H9 (cell line): ENCODE measurements at regions not wholly inside any gene's neighbourhood (a gene's known extent, or its start where the extent isn't known, plus 50 kb on each side); places are given as distances from the start of the nearest gene placed in this dataset.

Experiments
- DNase-seq: peaks from one replicate; pipeline ENCODE4 v3.0.0-alpha.2; 2017
- H2AFZ ChIP-seq: one replicate; pipeline ENCODE4 v1.6.1; 2013; ENCODE audit warnings: mild to moderate bottlenecking, low read length, control low read depth, moderate library complexity
- H2AK5ac ChIP-seq: 2 replicates; pipeline ENCODE4 v1.6.1; 2013; ENCODE audit warnings: low read length, control low read depth, mixed read lengths; ENCODE audit not compliant: insufficient read length
- H2BK120ac ChIP-seq: one replicate; pipeline ENCODE4 v1.6.1; 2013; ENCODE audit warnings: low read depth, mild to moderate bottlenecking, low read length, control low read depth, inconsistent platforms; ENCODE audit not compliant: poor library complexity, severe bottlenecking
- H2BK12ac ChIP-seq: 2 replicates; pipeline ENCODE4 v1.6.1; 2013; ENCODE audit warnings: low read length, control low read depth, mixed read lengths, low read depth; ENCODE audit not compliant: insufficient read length
- H2BK15ac ChIP-seq: 2 replicates; pipeline ENCODE4 v1.6.1; 2013; ENCODE audit warnings: low read depth, low read length, control low read depth
- H2BK20ac ChIP-seq: one replicate; pipeline ENCODE4 v1.6.1; 2013; ENCODE audit warnings: low read depth, mild to moderate bottlenecking, low read length, control low read depth, inconsistent platforms; ENCODE audit not compliant: poor library complexity, severe bottlenecking
- H2BK5ac ChIP-seq: 2 replicates; pipeline ENCODE4 v1.6.1; 2013; ENCODE audit warnings: low read length, control low read depth, mixed read lengths; ENCODE audit not compliant: insufficient read length
- H3K14ac ChIP-seq: 2 replicates; pipeline ENCODE4 v1.6.1; 2013; ENCODE audit warnings: low read length, control low read depth; ENCODE audit not compliant: insufficient read depth
- H3K18ac ChIP-seq: 2 replicates; pipeline ENCODE4 v1.6.1; 2013; ENCODE audit warnings: low read depth, mild to moderate bottlenecking, mixed read lengths, low read length, control low read depth; ENCODE audit not compliant: insufficient read length
- H3K23ac ChIP-seq: 2 replicates; pipeline ENCODE4 v1.6.1; 2013; ENCODE audit warnings: low read length, control low read depth, mixed read lengths, low read depth; ENCODE audit not compliant: insufficient read length
- H3K23me2 ChIP-seq: 2 replicates; pipeline ENCODE4 v1.6.1; 2013; ENCODE audit warnings: low read depth, mild to moderate bottlenecking, mixed read lengths, low read length, control low read depth; ENCODE audit not compliant: insufficient read length, poor library complexity, severe bottlenecking
- H3K27ac ChIP-seq: 2 replicates; pipeline ENCODE4 v1.5.1; 2013; ENCODE audit warnings: low read length, control low read depth, mixed read lengths, low read depth; ENCODE audit not compliant: insufficient read length
- H3K27me3 ChIP-seq: 2 replicates; pipeline ENCODE4 v1.6.1; 2013; ENCODE audit warnings: low read length, control low read depth, inconsistent platforms; ENCODE audit not compliant: insufficient read depth
- H3K4ac ChIP-seq: 2 replicates; pipeline ENCODE4 v1.6.1; 2013; ENCODE audit warnings: low read depth, mild to moderate bottlenecking, control low read depth, inconsistent platforms, low read length, moderate library complexity
- H3K4me1 ChIP-seq: 2 replicates; pipeline ENCODE4 v1.6.1; 2013; ENCODE audit warnings: low read length, control low read depth, inconsistent platforms; ENCODE audit not compliant: insufficient read depth
- H3K4me2 ChIP-seq: 2 replicates; pipeline ENCODE4 v1.6.1; 2013; ENCODE audit warnings: low read length, control low read depth, mixed read lengths; ENCODE audit not compliant: insufficient read length, insufficient read depth
- H3K56ac ChIP-seq: 2 replicates; pipeline ENCODE4 v1.6.1; 2013; ENCODE audit warnings: low read depth, mild to moderate bottlenecking, mixed read lengths, low read length, control low read depth; ENCODE audit not compliant: insufficient read length
- H3K79me1 ChIP-seq: 2 replicates; pipeline ENCODE4 v1.6.1; 2013; ENCODE audit warnings: low read depth, mild to moderate bottlenecking, moderate library complexity, low read length, control low read depth, inconsistent platforms; ENCODE audit not compliant: insufficient read depth, poor library complexity, severe bottlenecking
- H3K79me2 ChIP-seq: 2 replicates; pipeline ENCODE4 v1.6.1; 2013; ENCODE audit warnings: low read length, control low read depth, inconsistent platforms; ENCODE audit not compliant: insufficient read depth
- H3K9ac ChIP-seq: 2 replicates; pipeline ENCODE4 v1.6.1; 2013; ENCODE audit warnings: low read length, control low read depth, mixed read lengths; ENCODE audit not compliant: insufficient read length; ENCODE audit errors: extremely low read depth
- H3K9me3 ChIP-seq: one replicate; pipeline ENCODE4 v1.6.1; 2013; ENCODE audit warnings: low read depth, low read length, inconsistent platforms; ENCODE audit not compliant: control insufficient read depth
- H3T11ph ChIP-seq: one replicate; pipeline ENCODE4 v1.6.1; 2013; ENCODE audit warnings: mild to moderate bottlenecking, low read length, control low read depth, inconsistent platforms
- H4K20me1 ChIP-seq: one replicate; pipeline ENCODE4 v1.6.1; 2013; ENCODE audit not compliant: control insufficient read depth, insufficient read length, insufficient read depth
- H4K5ac ChIP-seq: 2 replicates; pipeline ENCODE4 v1.6.1; 2013; ENCODE audit warnings: low read depth, mild to moderate bottlenecking, mixed read lengths, low read length, control low read depth; ENCODE audit not compliant: insufficient read length
- H4K8ac ChIP-seq: replicated peaks from 2 replicates; pipeline ENCODE4 v1.6.1; 2013; ENCODE audit warnings: low read length, control low read depth, mixed read lengths, low read depth; ENCODE audit not compliant: insufficient read length
- H4K91ac ChIP-seq: 2 replicates; pipeline ENCODE4 v1.6.1; 2013; ENCODE audit warnings: low read depth, mild to moderate bottlenecking, moderate library complexity, mixed read lengths, low read length, control low read depth; ENCODE audit not compliant: insufficient read length
- H3K27ac Mint-ChIP-seq, 3 experiments: 2 replicates in 2 of 3; 3 replicates in 1 of 3; pipeline ENCODE4 v1.8.0; 2020 to 2021; ENCODE audit warnings: mixed read lengths in 3 of 3, mild to moderate bottlenecking in 1 of 3, moderate library complexity in 1 of 3
- H3K27me3 Mint-ChIP-seq: 2 replicates; pipeline ENCODE4 v1.8.0; 2021; ENCODE audit warnings: low read depth, mild to moderate bottlenecking, moderate library complexity, mixed read lengths
- H3K36me3 Mint-ChIP-seq, 3 experiments: 2 replicates in 2 of 3; 3 replicates in 1 of 3; pipeline ENCODE4 v1.8.0; 2020 to 2021; ENCODE audit warnings: low read depth in 3 of 3, mixed read lengths in 3 of 3; ENCODE audit not compliant: insufficient read depth in 1 of 3
- H3K4me1 Mint-ChIP-seq, 2 experiments: 2 replicates each; pipeline ENCODE4 v1.8.0; 2020; ENCODE audit warnings: mixed read lengths in 2 of 2
- H3K4me3 Mint-ChIP-seq, 2 experiments: 2 replicates in 1 of 2; 3 replicates in 1 of 2; pipeline ENCODE4 v1.8.0; 2020 to 2021; ENCODE audit warnings: mild to moderate bottlenecking in 2 of 2, mixed read lengths in 2 of 2, moderate library complexity in 1 of 2
- H3K9me3 Mint-ChIP-seq, 2 experiments: 2 replicates in 1 of 2; 3 replicates in 1 of 2; pipeline ENCODE4 v1.8.0; 2020; ENCODE audit warnings: mild to moderate bottlenecking in 2 of 2, mixed read lengths in 2 of 2, moderate library complexity in 1 of 2
- WGBS: extraction: QIAGEN DNeasy Blood & Tissue Kit; methylation state at CpG from one replicate; pipeline ENCODE4 v1.1.7; 2013; ENCODE audit warnings: missing lambda C conversion rate, low lambda C conversion rate, mixed read lengths; ENCODE audit not compliant: insufficient read length; ENCODE audit errors: extremely low coverage; 5-methylcytosine and 5-hydroxymethylcytosine counted together
- TF ChIP-seq, protein P1 (sequence below): fragments of 200-600 bp; sonication (generic); conservative IDR thresholded peaks from 3 replicates; pipeline ENCODE4 v1.8.0; 2021; ENCODE audit warnings: antibody characterized with exemption, mild to moderate bottlenecking

- Histone ChIP-seq H3K79me1 (no peaks in the 10 kb centered on the region), H3K79me2 (no peaks in the 10 kb centered on the region), H2AK5ac (no peak overlapping the region), H3K23ac (no peak overlapping the region), H3K9ac (no peak overlapping the region), H3K18ac (no peak overlapping the region), H2BK120ac (no peak overlapping the region), H3K4me1 (no peaks in the 10 kb centered on the region; the same call in 1 of the 2 replicates), H2BK12ac (no peak overlapping the region), H3T11ph (no peak overlapping the region), H3K14ac (no peak overlapping the region), H2BK20ac (no peak overlapping the region), H4K8ac (no peak overlapping the region), H3K4ac (no peak overlapping the region), H3K27ac (no peak overlapping the region), H3K27me3 (no peaks in the 10 kb centered on the region), H2BK15ac (no peak overlapping the region), H2AFZ (no peak overlapping the region), H4K91ac (no peak overlapping the region), H4K20me1 (no peaks in the 10 kb centered on the region), H3K23me2 (no peaks in the 10 kb centered on the region), H3K9me3 (no peaks in the 10 kb centered on the region), H4K5ac (no peak overlapping the region), H2BK5ac (no peak overlapping the region), H3K56ac (no peak overlapping the region), H3K4me2 (no peak overlapping the region)
- H3K4me1 Mint-ChIP-seq, result peaks cover 2 to 3% of the 10 kb centered on the region in 2 experiments
- WGBS, result no CpG with 5 or more reads among the region's 4 CpGs
- H3K36me3 Mint-ChIP-seq, result no peaks in the 10 kb centered on the region
- no peaks in the 10 kb centered on the region; the same call in none of the 2 replicates for H3K27me3 Mint-ChIP-seq
- TF ChIP-seq, protein P1, sequence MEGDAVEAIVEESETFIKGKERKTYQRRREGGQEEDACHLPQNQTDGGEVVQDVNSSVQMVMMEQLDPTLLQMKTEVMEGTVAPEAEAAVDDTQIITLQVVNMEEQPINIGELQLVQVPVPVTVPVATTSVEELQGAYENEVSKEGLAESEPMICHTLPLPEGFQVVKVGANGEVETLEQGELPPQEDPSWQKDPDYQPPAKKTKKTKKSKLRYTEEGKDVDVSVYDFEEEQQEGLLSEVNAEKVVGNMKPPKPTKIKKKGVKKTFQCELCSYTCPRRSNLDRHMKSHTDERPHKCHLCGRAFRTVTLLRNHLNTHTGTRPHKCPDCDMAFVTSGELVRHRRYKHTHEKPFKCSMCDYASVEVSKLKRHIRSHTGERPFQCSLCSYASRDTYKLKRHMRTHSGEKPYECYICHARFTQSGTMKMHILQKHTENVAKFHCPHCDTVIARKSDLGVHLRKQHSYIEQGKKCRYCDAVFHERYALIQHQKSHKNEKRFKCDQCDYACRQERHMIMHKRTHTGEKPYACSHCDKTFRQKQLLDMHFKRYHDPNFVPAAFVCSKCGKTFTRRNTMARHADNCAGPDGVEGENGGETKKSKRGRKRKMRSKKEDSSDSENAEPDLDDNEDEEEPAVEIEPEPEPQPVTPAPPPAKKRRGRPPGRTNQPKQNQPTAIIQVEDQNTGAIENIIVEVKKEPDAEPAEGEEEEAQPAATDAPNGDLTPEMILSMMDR, result no peak
- H3K4me3 Mint-ChIP-seq, result no peak overlapping the region
- DNase-seq, result no peak
- no peak overlapping the region for H3K27ac Mint-ChIP-seq
- H3K9me3 Mint-ChIP-seq, result no peaks in the 10 kb centered on the region
Observed at GRCh38 chr1:200493344-200493743, 83.5 kb upstream of the ZNF281 start.
